Endothelial cell of umbilical vein (primary cell): ENCODE measurements at regions not wholly inside any gene's neighbourhood (a gene's known extent, or its start where the extent isn't known, plus 50 kb on each side); places are given as distances from the start of the nearest gene placed in this dataset.

ENCODE experiments used
- POLR2AphosphoS5 ChIP-seq: IDR thresholded peaks from 2 replicates; pipeline ENCODE4 v1.6.1; 2012; ENCODE audit warnings: low read depth, mild to moderate bottlenecking, control low read depth, low read length, moderate library complexity; ENCODE audit not compliant: insufficient read depth
- TF ChIP-seq, protein P1 (sequence below): IDR thresholded peaks from 2 replicates; pipeline ENCODE4 v1.6.1; 2011; ENCODE audit not compliant: insufficient read depth, insufficient read length

DNA sequence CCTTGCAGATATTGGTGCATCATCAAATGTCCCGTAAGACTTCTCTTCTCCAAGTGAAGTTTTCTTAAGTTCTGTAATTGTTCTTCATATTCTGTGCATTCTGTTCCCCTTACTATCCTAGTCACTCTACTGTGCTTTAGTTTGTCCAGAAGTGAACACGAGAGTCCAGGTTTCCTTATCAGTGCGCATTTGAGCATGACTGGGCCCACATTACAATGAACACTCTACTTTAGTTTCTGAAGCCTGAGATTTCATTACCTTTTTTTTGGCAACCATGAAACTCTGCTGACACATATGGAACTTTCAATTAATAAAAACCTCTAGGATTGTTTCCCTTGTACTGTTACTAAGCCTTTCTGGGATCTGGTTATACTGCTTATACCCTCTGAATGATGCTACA lies 270.0 kb downstream of the KCNRG start:
- TF ChIP-seq POLR2AphosphoS5: no peak
- TF ChIP-seq, protein P1, sequence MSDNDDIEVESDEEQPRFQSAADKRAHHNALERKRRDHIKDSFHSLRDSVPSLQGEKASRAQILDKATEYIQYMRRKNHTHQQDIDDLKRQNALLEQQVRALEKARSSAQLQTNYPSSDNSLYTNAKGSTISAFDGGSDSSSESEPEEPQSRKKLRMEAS: no peak
